Mammary epithelial cell (primary cell): ENCODE measurements at regions not wholly inside any gene's neighbourhood (a gene's known extent, or its start where the extent isn't known, plus 50 kb on each side); places are given as distances from the start of the nearest gene placed in this dataset.
"Not testable (repeated sequence)": the region's sequence is repeated elsewhere in the genome, so short reads cannot be mapped to it uniquely, and the experiment has no call there.

Source experiments
- EZH2 ChIP-seq: IDR thresholded peaks from 2 replicates; pipeline ENCODE4 v1.6.1; 2012; ENCODE audit warnings: low read length, inconsistent platforms, borderline replicate concordance
- TF ChIP-seq, protein P1 (sequence below), 2 donors: IDR thresholded peaks in 1 of 2; conservative IDR thresholded peaks in 1 of 2; 2 replicates each; pipeline ENCODE4 v1.5.1; 2011 to 2012; ENCODE audit warnings: inconsistent platforms in 2 of 2, low read length in 2 of 2, mild to moderate bottlenecking in 2 of 2, control low read depth in 1 of 2, low read depth in 1 of 2; ENCODE audit not compliant: insufficient read depth in 1 of 2; ENCODE audit errors: extremely low read depth in 1 of 2

GRCh38 chr1:96595530-96595929 is 126.1 kb upstream of the PTBP2 start:
- TF ChIP-seq, protein P1, sequence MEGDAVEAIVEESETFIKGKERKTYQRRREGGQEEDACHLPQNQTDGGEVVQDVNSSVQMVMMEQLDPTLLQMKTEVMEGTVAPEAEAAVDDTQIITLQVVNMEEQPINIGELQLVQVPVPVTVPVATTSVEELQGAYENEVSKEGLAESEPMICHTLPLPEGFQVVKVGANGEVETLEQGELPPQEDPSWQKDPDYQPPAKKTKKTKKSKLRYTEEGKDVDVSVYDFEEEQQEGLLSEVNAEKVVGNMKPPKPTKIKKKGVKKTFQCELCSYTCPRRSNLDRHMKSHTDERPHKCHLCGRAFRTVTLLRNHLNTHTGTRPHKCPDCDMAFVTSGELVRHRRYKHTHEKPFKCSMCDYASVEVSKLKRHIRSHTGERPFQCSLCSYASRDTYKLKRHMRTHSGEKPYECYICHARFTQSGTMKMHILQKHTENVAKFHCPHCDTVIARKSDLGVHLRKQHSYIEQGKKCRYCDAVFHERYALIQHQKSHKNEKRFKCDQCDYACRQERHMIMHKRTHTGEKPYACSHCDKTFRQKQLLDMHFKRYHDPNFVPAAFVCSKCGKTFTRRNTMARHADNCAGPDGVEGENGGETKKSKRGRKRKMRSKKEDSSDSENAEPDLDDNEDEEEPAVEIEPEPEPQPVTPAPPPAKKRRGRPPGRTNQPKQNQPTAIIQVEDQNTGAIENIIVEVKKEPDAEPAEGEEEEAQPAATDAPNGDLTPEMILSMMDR (conservative IDR thresholded peaks at IDR 0.05 in 1 of 2, IDR thresholded peaks at IDR 0.05 in 1 of 2; ENCODE audit: extremely low read depth in 1 of 2, insufficient read depth in 1 of 2, low read depth in 1 of 2, low read length in 2 of 2): not testable (repeated sequence)
- TF ChIP-seq EZH2: not testable (repeated sequence)
